NCI-H128 (cell line): ENCODE measurements at regions not wholly inside any gene's neighbourhood (a gene's known extent, or its start where the extent isn't known, plus 50 kb on each side); places are given as distances from the start of the nearest gene placed in this dataset.

Source experiments
- DNase-seq: peaks from one replicate; lab custom pipeline; 2025; ENCODE audit not compliant: unreplicated experiment; lab: John Stamatoyannopoulos, UW

DNA sequence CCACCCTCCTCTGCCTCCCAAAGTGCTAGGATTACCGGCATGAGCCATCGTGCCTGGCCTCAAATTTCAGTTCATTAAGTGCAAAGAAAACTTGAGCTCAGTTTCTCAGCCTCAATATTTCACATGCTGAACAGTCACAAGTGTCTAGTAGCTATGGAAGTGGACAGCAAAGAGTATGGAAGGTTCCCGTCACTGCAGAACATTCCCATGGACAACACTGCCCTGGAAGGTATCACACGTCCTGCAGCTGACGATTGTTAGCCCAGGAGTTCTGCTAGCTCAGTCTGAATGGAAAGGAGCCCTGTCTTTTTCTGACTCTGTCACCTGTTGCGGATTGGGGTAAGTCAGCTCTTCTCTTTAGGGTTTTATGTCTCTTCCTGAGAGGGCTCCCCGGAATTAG lies 86.2 kb upstream of the PTPRM start:
- DNase-seq = no peak

DNA sequence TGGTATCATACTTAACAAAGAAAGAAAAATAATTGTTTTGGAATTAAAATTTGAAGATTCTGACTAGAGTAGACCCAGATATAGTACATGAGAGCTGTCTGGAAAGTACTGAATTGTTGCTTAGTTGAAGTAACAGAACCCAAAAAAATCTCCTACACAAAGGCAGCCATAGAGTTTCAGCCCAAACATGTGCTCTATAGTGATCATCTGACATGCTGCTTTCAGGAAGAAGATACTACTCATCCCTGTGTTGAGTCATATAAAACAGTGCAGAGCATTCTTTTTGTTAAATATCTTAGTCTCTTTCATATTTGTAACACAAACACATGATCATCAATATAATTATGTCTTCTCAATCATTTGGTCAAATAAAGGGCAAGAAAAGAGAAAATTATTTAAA lies 84.8 kb upstream of the PTPRM start:
- DNase-seq = no peak

DNA sequence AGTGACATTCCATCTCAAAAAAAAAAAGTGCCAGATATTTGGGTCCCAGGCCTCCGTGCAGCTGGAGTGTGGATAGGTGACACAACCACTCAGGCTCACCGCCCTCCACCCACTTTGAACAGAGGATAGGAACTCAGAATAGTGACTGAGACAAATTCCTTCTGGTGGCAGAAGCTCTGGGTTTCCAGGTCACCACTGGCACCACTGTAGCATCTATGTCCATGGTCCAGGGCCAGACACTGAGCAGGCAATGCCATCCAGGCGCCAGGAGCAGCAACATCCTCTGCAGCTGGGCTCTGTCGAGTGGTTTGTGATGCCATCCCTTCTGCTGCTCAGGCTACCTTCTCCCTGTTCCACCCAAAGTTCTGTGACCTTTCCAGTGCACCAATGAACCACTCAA lies 81.5 kb upstream of the PTPRM start:
- DNase-seq = no peak

DNA sequence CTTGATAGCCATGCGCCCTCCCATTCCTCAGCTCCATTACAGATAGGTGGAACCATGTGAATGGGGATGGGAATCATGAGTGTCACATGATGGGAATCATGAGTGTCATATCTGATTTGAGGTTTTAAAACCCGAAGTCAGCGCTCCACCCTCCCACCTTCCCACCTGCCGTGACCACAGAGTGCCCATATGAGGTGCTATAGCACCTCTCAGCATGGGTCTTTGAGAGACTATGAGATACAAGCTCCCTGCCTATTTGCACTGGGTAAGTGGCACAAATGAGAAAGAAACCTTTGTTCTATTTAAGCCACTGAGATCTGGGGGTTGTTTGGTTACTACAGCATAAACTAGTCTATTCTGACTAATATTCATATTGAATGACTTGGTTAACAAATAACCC lies 78.5 kb upstream of the PTPRM start:
- DNase-seq = no peak

DNA sequence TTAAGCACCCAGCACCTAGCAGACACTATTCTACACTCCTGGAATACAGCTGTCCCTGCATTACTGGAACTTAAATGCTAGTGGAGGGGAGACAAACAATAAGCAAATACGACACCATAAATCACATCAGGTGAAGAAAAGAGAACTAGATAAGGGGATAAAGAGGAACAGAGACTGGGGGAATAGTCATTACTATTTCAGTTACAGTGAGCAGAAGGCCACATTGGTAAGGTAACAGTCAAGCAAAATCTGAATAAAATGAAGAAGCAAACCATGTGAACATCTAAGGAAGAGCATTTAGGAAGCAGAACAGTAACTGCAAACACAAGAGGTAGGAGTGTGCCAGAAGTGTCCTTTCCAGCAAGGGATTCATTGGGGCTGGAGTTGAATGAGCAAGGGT lies 77.0 kb upstream of the PTPRM start:
- no peak for DNase-seq

DNA sequence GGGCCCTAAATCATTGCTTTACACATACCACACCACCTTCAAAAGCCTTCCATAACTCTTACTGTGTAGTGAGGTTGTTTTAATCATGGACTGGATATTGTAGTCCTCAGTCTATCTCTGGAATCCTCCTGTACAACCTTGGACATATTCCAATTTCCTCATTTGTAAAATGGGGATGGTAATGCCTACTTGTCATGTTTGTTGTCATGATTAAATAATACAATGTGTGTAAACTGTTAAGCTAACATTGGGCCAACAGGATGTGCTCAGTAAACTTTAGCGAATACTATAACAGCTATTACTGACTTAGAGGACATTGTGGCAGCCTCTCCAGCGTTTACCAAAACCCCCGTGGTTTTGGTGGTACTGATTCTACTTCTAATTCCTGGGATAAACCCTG lies 74.7 kb upstream of the PTPRM start:
- DNase-seq = no peak

DNA sequence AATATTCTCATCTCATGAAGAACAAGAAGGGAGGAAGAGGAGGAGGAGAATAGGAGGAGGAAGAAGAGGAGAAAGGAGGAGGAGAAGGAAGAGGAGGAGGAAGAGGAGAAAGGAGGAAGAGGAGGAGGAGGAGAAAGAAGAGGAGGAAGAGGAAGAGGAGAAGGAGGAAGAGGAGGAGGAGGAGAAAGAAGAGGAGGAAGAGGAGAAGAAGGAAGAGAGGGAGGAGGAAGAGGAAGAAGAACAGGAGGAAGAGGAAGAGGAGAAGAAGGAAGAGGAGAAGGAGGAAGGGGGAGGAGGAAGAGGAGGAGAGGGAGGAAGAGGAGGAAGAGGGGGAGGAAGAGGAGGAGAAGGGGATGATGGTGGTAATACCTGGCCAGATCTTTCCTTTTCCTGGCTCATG lies 70.0 kb upstream of the PTPRM start:
- no peak for DNase-seq

DNA sequence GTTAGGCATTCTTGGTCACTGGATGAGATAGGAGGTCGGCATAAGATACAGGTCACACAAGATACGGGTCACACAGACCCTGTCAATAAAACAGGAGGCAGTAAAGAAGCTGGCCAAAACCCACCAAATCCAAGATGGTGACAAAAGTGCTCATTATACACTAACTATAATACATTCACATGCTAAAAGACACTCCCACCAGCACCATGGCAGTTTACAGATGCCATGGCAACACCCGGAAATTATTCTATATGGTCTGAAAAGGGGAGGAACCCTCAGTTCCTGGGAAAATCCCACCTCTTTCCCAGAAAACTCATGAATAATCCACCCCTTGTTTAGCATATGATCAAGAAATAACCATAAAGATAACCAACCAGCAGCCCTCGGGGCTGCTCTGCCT lies 56.0 kb upstream of the PTPRM start:
- no peak for DNase-seq

DNA sequence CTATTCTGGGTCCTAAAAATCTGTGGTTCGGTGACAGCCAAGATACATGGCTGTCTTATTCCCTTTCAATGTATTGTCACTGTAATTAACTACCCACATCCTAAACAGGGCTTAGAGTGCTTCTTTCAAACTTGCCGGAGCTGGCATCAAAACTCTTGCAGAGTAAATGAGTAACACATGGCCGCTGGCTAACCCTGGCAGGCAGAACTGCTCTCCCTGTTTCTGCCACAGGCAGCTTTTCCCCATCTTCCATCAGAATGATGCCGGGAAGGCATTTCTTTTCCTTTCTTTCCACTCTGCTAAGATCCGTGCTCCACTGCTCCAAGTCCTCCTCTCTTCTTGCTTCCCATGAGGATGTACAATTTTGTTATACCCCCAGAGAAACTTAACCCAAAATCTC lies 54.8 kb upstream of the PTPRM start:
- DNase-seq = no peak

DNA sequence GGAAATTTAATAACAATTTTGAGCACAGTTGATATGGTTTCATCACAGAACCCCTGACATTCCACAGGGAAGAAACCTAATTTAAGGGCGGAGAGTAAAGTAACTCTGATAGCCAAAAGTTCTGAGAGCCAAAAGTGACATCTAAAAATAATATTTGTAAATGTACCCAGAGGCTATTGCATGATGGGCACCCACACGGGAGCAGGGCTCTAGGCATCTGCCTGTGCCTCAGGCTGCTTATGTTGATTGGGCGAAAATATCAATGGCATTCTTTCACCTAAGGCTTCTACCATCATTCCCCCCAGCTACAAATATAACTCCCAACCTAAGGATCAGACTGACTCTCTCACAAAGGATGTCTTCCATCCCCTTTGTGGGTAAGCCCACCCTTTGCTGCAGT lies 54.1 kb upstream of the PTPRM start:
- DNase-seq = no peak

DNA sequence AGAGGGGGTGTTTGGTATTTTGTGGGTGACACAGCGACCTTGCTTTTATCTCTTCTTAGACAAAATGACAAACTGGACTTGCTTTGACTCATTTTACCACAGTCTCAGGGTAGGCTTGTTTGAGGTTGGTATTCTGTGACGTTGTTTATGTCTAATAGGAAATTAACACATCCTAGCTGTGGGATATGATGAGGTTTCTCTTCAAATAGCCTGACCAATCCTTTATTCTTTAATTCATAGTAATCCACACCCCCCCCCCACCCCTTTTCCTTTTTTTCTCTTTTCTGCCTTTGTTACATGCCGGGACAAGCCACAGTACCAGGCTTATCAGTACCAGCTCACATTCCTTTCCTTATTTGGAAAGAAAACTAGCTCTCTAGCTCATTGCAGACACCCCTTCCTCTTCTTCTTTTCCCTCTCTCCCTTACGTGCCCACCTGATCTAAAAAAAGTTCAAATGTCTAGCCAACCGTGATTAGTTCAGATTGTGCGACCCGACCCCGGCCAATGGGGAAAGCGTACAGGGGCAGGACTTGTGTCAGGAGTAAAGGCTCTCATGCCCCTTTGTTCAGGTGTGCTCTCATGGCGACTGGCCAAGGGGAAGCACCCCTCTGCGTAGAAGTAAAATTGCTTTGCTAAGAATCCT lies 52.2 kb upstream of the PTPRM start:
- DNase-seq = no peak

DNA sequence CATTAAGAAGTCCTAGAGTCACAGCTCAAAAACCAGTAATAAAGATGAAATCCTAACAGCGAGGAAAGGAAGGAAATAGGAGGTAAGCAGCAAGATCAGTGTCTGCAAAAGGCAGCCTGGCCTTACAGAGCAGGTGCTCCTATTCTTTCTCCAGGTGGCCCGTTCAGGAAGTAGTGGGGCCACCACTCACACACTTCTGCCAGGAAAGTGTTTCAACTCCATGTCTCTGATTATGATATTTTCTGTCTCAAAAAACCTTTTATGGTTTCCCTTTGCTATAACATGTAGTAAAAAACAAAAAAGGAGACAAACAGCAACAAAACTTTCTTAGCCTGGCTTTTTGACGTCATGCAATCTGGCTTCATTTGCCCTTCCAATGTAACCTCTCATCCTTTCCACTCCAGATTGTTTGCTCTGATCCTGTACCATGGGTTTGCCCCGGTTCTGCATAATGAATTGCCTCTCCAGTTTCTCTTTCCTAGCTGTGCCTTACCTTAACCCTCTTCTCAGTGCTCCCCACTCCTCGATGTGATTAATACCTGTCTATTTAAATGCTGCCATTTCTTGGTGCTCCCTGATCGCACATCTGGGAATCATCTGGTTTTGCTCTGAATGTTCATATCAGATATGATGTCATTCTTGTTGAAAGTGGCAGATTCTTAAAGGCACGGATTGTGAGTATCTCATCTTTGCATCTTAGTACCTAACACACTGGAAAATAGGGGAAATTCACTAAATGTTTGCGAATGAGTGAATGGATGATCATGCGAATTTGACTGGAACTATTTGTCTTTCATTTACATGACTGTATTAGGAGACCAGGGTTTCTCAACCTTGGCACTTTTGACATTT lies 50.6 kb upstream of the PTPRM start:
- no peak for DNase-seq
